ENCODE measurements at regions not wholly inside any gene's neighbourhood (a gene's known extent, or its start where the extent isn't known, plus 50 kb on each side); places are given as distances from the start of the nearest gene placed in this dataset.

GRCh38 chr13:54742984-54743383, 1714.4 kb downstream of the OLFM4 start:
- intact Hi-C loops (cut with DNase I): no loop called here

GRCh38 chr13:54744747-54745146, 1716.1 kb downstream of the OLFM4 start:
- intact Hi-C loops (cut with DNase I): no loop called here
- TF ChIP-seq POLR2AphosphoS5 (IDR thresholded peaks at IDR 0.05) (no peak), POLR2A (IDR thresholded peaks at IDR 0.05; ENCODE audit: low read depth) (no peak), CTCF (IDR thresholded peaks at IDR 0.05) (no peak), EP300 (IDR thresholded peaks at IDR 0.05) (no peak)
- no peak overlapping the region for H3K4me3 ChIP-seq
- H3K4me1 ChIP-seq: no peaks in the 10 kb centered on the region
- no peaks in the 10 kb centered on the region for H3K36me3 ChIP-seq
- no peaks in the 10 kb centered on the region for H3K27me3 ChIP-seq
- no peaks in the 10 kb centered on the region for H3K9me3 ChIP-seq
- H3K27ac ChIP-seq (replicated peaks in 1 of 4): no peak overlapping the region
- DNase-seq (ENCODE audit: extremely low spot score): no peak

More at GRCh38 chr13:54742984-54743383, 1714.4 kb downstream of the OLFM4 start:
- DNase-seq (ENCODE audit: extremely low spot score): no peak
- Histone ChIP-seq H3K27ac (replicated peaks in 1 of 4) (no peak overlapping the region), H3K9me3 (no peaks in the 10 kb centered on the region), H3K4me1 (no peaks in the 10 kb centered on the region), H3K4me3 (no peak overlapping the region), H3K27me3 (no peaks in the 10 kb centered on the region), H3K36me3 (no peaks in the 10 kb centered on the region)
- no peak for TF ChIP-seq POLR2A (IDR thresholded peaks at IDR 0.05; ENCODE audit: low read depth)
- TF ChIP-seq POLR2AphosphoS5 (IDR thresholded peaks at IDR 0.05): no peak
- no peak for TF ChIP-seq EP300 (IDR thresholded peaks at IDR 0.05)
- no peak for TF ChIP-seq CTCF (IDR thresholded peaks at IDR 0.05)

- TF ChIP-seq POLR2A (IDR thresholded peaks at IDR 0.05; ENCODE audit: low read depth) (no peak), CTCF (IDR thresholded peaks at IDR 0.05) (no peak), EP300 (IDR thresholded peaks at IDR 0.05) (no peak), POLR2AphosphoS5 (IDR thresholded peaks at IDR 0.05) (no peak)
- no peak overlapping the region for H3K4me3 ChIP-seq
- no peaks in the 10 kb centered on the region for H3K9me3 ChIP-seq
- no peak overlapping the region for H3K27ac ChIP-seq (replicated peaks in 1 of 4)
- intact Hi-C loops (cut with DNase I): no loop called here
- 60% methylated on average over 3 of the region's 3 CpGs for WGBS
- DNase-seq (ENCODE audit: extremely low spot score): no peak
- H3K4me1 ChIP-seq: no peaks in the 10 kb centered on the region
- no peaks in the 10 kb centered on the region for H3K36me3 ChIP-seq
- H3K27me3 ChIP-seq: no peaks in the 10 kb centered on the region
Observed at GRCh38 chr13:54750521-54750920, 1721.9 kb downstream of the OLFM4 start.

GRCh38 chr13:54758795-54759194, 1730.2 kb downstream of the OLFM4 start:
- DNase-seq (ENCODE audit: extremely low spot score): no peak
- Histone ChIP-seq H3K4me3 (no peak overlapping the region), H3K27ac (replicated peaks in 1 of 4) (no peak overlapping the region), H3K36me3 (no peaks in the 10 kb centered on the region), H3K4me1 (no peaks in the 10 kb centered on the region), H3K9me3 (no peaks in the 10 kb centered on the region), H3K27me3 (no peaks in the 10 kb centered on the region)
- no peak for TF ChIP-seq POLR2A (IDR thresholded peaks at IDR 0.05; ENCODE audit: low read depth)
- no peak for TF ChIP-seq CTCF (IDR thresholded peaks at IDR 0.05)
- no peak for TF ChIP-seq EP300 (IDR thresholded peaks at IDR 0.05)
- no peak for TF ChIP-seq POLR2AphosphoS5 (IDR thresholded peaks at IDR 0.05)
- intact Hi-C loops (cut with DNase I): no loop called here

GRCh38 chr13:54768214-54768613, 1739.6 kb downstream of the OLFM4 start:
- Histone ChIP-seq H3K36me3 (no peaks in the 10 kb centered on the region), H3K27ac (replicated peaks in 1 of 4) (no peak overlapping the region), H3K27me3 (no peaks in the 10 kb centered on the region), H3K9me3 (no peaks in the 10 kb centered on the region), H3K4me3 (no peak overlapping the region), H3K4me1 (no peaks in the 10 kb centered on the region)
- TF ChIP-seq POLR2A (IDR thresholded peaks at IDR 0.05; ENCODE audit: low read depth) (no peak), POLR2AphosphoS5 (IDR thresholded peaks at IDR 0.05) (no peak)
- 78% methylated on average over 2 of the region's 2 CpGs for WGBS
- intact Hi-C loops (cut with DNase I): no loop called here
- DNase-seq (ENCODE audit: extremely low spot score): no peak

All from esophagus muscularis mucosa (tissue), 4 donors.